ENCODE measurements at regions not wholly inside any gene's neighbourhood (a gene's known extent, or its start where the extent isn't known, plus 50 kb on each side); places are given as distances from the start of the nearest gene placed in this dataset.

DNA sequence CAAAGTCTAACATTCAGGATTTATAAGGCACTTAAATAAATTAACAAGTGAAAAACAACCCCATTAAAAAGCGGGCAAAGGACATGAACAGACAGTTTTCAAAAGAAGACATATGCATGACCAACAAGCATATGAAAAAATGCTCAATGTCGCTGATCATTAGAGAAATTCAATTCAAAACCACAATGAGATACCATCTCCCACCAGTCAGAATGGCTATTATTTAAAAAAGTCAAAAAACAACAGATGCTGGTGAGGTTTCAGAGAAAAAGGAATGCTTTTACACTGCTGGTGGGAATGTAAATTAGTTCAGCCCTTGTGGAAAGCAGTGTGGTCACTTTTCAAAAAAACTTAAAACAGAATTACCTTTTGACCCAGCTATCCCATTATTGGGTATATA is 60.7 kb upstream of the BDKRB2 start:
- TF ChIP-seq CTCF (IDR thresholded peaks at IDR 0.05), result no peak
- H3K27me3 ChIP-seq (ENCODE audit: low read depth), result no peaks in the 10 kb centered on the region
- no peaks in the 10 kb centered on the region for H3K36me3 ChIP-seq
- H3K27ac ChIP-seq, result no peak overlapping the region
- no peak for DNase-seq
- no peaks in the 10 kb centered on the region for H3K9me3 ChIP-seq
- H3K4me1 ChIP-seq, result peaks cover 6% of the 10 kb centered on the region
- ATAC-seq, result no peak
- no peak overlapping the region for H3K4me3 ChIP-seq
- intact Hi-C loops (cut with DNase I), result no loop called here

DNA sequence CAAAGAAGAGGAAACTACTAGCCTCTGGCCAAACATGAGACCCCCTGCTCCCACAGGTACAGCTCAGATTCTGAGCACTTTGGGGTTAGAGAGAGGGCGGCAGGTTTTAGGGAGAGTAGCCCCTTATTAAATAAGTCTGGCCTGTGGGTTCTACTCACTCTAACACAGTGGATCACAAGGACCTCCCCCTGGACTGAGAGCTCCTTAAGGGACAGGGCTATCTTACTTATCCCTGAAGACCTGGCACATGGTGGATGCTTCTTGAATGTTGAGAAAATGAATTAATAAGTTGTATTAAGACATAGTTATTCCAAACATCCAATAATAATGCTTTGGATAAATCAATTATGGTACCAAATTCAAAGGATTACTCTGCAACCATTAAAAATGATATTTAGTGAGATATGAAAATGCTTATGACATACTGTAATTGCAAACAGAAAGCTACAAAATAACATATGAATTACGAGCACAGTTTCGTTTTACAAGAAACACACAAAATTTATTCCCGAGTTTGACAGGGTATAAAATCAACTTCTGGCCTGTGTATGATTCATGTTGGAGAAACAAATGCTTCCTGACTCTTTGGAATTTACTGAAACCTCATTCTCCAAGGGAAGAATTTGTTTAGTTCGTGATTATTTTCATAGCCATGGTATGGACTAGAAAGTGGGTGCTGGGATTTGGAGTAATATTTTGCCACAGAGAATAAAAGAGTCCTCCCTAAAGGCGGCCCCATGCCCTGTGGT is 59.3 kb upstream of the BDKRB2 start:
- intact Hi-C loops (cut with DNase I), result no loop called here
- no peak for ATAC-seq
- H3K4me1 ChIP-seq, result peaks cover 6% of the 10 kb centered on the region
- TF ChIP-seq CTCF (IDR thresholded peaks at IDR 0.05), result no peak
- H3K4me3 ChIP-seq, result no peak overlapping the region
- no peaks in the 10 kb centered on the region for H3K27me3 ChIP-seq (ENCODE audit: low read depth)
- H3K9me3 ChIP-seq, result no peaks in the 10 kb centered on the region
- peak overlapping the region; percentile 48 for H3K27ac ChIP-seq
- no peaks in the 10 kb centered on the region for H3K36me3 ChIP-seq
- no peak for DNase-seq

- H3K4me1 ChIP-seq, result peaks cover 6% of the 10 kb centered on the region
- ATAC-seq (peak; percentile 82 to 96), DNase-seq (no peak)
- no peak for TF ChIP-seq CTCF (IDR thresholded peaks at IDR 0.05)
- no peaks in the 10 kb centered on the region for H3K27me3 ChIP-seq (ENCODE audit: low read depth)
- H3K9me3 ChIP-seq, result no peaks in the 10 kb centered on the region
- no peak overlapping the region for H3K4me3 ChIP-seq
- H3K36me3 ChIP-seq, result no peaks in the 10 kb centered on the region
- intact Hi-C loops (cut with DNase I), result no loop called here
- H3K27ac ChIP-seq, result no peak overlapping the region
These were observed 58.4 kb upstream of the BDKRB2 start for GRCh38 chr14:96146131-96146771.

DNA sequence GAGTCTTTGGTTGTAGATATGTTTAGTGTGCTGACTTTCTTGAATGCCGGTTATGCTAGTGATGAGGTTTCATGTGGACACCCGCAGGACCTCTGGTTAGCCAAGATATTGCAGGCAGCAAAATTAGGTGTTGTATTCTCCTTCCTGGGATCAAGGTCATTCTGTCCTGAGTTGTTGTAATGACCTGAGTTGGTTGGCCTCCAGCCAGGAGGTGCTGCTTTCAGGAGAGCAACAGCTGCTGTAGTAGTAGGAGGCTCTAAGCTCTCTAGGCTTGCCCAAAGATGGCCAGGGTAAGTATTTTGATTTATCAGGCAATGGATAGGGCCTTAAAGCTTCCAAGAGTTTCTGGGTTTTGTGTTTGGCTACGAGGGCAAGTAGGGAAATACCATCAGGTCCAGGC is 56.0 kb upstream of the BDKRB2 start:
- Histone ChIP-seq H3K27me3 (ENCODE audit: low read depth) (no peaks in the 10 kb centered on the region), H3K36me3 (no peaks in the 10 kb centered on the region), H3K27ac (no peak overlapping the region), H3K9me3 (no peaks in the 10 kb centered on the region), H3K4me1 (peaks cover 6% of the 10 kb centered on the region), H3K4me3 (no peak overlapping the region)
- intact Hi-C loops (cut with DNase I), result no loop called here
- no peak for ATAC-seq
- TF ChIP-seq CTCF (IDR thresholded peaks at IDR 0.05), result no peak
- no peak for DNase-seq

DNA sequence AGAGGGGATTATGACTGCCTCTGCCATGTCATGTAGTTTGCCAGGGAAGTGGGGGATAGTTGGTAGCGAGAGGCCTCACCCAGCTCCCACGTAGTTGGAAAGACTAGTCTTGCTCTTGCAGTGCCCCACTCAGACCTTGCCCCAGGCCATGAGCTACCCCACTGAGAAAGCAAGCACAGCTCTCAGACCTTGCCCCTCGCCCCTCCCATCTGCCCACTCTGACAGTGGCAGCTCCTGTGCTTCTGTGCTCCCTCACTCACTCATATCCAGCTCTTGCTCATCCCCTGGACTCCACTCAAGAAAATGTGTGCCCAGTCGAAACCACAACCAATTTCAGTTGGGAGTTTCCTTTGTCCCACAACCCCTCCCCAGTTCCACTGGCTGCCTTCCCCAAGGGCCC is 55.5 kb upstream of the BDKRB2 start:
- H3K27ac ChIP-seq, result no peak overlapping the region
- H3K9me3 ChIP-seq, result no peaks in the 10 kb centered on the region
- no peak overlapping the region for H3K4me3 ChIP-seq
- TF ChIP-seq CTCF (IDR thresholded peaks at IDR 0.05), result no peak
- peaks cover 6% of the 10 kb centered on the region for H3K4me1 ChIP-seq
- no peak for DNase-seq
- intact Hi-C loops (cut with DNase I), result no loop called here
- H3K36me3 ChIP-seq, result no peaks in the 10 kb centered on the region
- no peak for ATAC-seq
- no peaks in the 10 kb centered on the region for H3K27me3 ChIP-seq (ENCODE audit: low read depth)
